BJ (cell line): ENCODE measurements at regions not wholly inside any gene's neighbourhood (a gene's known extent, or its start where the extent isn't known, plus 50 kb on each side); places are given as distances from the start of the nearest gene placed in this dataset.

ENCODE experiments used
- CTCF ChIA-PET: fragments of 350-600 bp; formaldehyde crosslinking; extraction: SDS; loops from one replicate; lab custom pipeline; 2021; ENCODE audit warnings: antibody characterized with exemption, inconsistent platforms; lab: Yijun Ruan, JAX
- POLR2A ChIA-PET: fragments of 300-600 bp; sonication (Branson Sonifier 250); formaldehyde crosslinking; extraction: SDS; loops from one replicate; lab custom pipeline; 2021; ENCODE audit warnings: antibody characterized with exemption; lab: Charles Lee
- DNase-seq: peaks from one replicate; pipeline ENCODE4 v3.0.0-alpha.2; 2011; ENCODE audit warnings: low read depth
- H3K27me3 ChIP-seq: 2 replicates; pipeline ENCODE4 v1.6.0; 2011; ENCODE audit warnings: low read length; ENCODE audit not compliant: control insufficient read depth, insufficient read depth
- H3K36me3 ChIP-seq: 2 replicates; pipeline ENCODE4 v1.5.1; 2011; ENCODE audit warnings: low read length; ENCODE audit not compliant: control insufficient read depth, insufficient read depth
- H3K4me3 ChIP-seq: 2 replicates; pipeline ENCODE4 v1.5.1; 2011; ENCODE audit warnings: low read depth, mild to moderate bottlenecking, control low read depth, low read length
- TF ChIP-seq, protein P1 (sequence below): IDR thresholded peaks from 2 replicates; pipeline ENCODE4 v1.5.1; 2011; ENCODE audit warnings: low read depth, mild to moderate bottlenecking, control low read depth, inconsistent platforms, low read length, moderate library complexity; ENCODE audit not compliant: insufficient read depth

DNA sequence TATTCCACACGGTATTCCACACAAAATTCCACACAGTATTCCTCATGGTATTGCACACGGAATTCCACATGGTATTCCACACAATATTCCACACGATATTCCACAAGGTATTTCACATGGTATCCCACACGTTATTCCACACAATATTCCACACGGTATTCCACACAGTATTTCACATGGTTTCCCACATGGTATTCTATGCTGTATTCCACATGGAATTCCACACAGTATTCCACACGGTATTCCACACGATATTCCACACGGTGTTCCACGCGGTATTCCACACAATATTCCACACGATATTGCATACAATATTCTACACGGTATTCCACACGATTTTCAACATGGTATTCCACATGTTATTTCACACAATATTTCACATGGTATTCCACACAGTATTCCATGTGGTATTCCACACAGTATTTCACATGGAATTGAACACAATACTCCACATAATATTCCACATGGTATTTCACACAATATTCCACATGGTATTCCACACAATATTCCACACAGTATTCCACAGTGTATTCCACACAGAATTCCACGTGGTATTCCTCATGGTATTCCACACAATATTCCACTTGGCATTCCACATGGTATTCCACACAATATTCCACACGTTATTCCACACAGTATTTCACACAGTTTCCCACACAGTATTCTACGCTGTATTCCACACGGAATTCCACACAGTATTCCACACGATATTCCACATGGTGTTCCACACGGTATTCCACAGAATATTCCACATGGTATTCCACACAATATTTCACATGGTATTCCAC, 136.0 kb upstream of the CHST15 start:
- Histone ChIP-seq H3K4me3 (no peak overlapping the region), H3K36me3 (no peaks in the 10 kb centered on the region), H3K27me3 (no peaks in the 10 kb centered on the region; the same call in 1 of the 2 replicates)
- no peak for DNase-seq
- ChIA-PET CTCF (no interaction called here), POLR2A (no interaction called here)
- TF ChIP-seq, protein P1, sequence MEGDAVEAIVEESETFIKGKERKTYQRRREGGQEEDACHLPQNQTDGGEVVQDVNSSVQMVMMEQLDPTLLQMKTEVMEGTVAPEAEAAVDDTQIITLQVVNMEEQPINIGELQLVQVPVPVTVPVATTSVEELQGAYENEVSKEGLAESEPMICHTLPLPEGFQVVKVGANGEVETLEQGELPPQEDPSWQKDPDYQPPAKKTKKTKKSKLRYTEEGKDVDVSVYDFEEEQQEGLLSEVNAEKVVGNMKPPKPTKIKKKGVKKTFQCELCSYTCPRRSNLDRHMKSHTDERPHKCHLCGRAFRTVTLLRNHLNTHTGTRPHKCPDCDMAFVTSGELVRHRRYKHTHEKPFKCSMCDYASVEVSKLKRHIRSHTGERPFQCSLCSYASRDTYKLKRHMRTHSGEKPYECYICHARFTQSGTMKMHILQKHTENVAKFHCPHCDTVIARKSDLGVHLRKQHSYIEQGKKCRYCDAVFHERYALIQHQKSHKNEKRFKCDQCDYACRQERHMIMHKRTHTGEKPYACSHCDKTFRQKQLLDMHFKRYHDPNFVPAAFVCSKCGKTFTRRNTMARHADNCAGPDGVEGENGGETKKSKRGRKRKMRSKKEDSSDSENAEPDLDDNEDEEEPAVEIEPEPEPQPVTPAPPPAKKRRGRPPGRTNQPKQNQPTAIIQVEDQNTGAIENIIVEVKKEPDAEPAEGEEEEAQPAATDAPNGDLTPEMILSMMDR = no peak

DNA sequence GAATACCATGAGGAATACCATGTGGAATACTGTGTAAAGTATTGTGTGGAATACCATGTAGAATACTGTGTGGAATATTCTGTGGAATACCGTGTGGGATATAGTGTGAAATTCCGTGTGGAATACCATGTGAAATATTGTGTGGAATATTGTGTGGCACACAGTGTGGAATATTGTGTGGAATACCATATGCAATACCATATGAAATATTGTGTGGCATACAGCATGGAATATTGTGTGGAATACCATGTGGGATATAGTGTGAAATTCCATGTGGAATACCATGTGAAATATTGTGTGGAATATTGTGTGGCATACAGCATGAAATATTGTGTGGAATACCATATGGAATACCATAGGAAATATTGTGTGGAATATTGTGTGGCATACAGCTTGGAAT, 135.1 kb upstream of the CHST15 start:
- ChIA-PET POLR2A (no interaction called here), CTCF (no interaction called here)
- no peaks in the 10 kb centered on the region for H3K27me3 ChIP-seq
- DNase-seq = no peak
- H3K36me3 ChIP-seq = no peaks in the 10 kb centered on the region
- H3K4me3 ChIP-seq = no peak overlapping the region
- TF ChIP-seq, protein P1 = no peak

DNA sequence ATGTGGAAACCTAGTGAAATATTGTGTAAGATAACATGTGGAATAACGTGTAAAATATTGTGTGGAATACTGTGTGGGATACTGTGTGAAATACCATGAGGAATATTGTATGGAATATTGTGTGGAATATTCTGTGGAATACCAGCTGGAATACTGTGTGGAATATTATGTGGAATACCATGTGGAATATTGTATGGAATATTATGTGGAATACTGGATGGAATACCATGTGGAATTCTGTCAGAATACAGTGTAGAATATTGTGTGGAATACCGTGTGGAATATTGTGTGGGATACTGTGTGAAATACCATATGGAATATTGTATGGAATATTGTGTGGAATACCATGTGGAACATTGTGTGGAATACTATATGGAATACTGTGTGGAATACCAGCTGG, 134.6 kb upstream of the CHST15 start:
- TF ChIP-seq, protein P1 = no peak
- no peak overlapping the region for H3K4me3 ChIP-seq
- no peaks in the 10 kb centered on the region for H3K27me3 ChIP-seq
- POLR2A ChIA-PET = no interaction called here
- no peak for DNase-seq
- CTCF ChIA-PET = no interaction called here
- no peaks in the 10 kb centered on the region for H3K36me3 ChIP-seq

DNA sequence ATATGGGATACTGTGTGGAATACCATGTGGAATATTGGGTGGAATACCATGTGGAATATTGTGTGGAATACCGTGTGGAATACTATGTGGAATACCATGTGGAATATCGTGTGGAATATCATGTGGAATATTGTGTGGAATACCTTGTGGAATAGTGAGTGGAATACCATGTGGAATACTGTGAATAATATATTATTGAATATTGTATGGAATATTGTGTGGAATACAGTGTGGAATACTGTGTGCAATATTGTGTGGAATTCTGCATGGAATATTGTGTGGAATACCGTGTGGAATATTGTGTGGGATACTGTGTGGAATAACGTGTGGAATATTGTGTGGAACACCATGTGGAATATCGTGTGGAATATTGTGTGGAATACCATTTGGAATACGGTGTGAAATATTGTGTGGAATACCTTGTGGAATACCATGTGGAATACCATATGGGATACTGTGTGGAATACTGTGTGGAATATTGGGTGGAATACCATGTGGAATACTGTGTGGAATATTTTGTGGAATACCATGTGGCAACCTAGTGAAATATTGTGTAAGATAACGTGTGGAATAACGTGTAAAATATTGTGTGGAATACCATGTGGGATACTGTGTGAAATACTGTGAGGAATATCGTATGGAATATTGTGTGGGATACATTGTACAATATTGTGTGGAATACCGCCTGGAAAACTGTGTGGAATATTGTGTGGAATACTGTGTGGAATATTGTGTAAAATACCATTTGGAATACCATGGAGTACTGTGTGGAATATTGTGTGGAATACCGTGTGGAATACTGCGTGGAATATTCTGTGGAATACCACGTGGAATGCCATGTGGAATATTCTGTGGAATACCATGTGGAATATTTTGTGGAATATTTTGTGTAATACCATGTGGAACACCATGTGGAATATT, 133.9 kb upstream of the CHST15 start:
- Histone ChIP-seq H3K4me3 (no peak overlapping the region), H3K27me3 (no peaks in the 10 kb centered on the region), H3K36me3 (no peaks in the 10 kb centered on the region)
- ChIA-PET POLR2A (no interaction called here), CTCF (no interaction called here)
- TF ChIP-seq, protein P1 = no peak
- no peak for DNase-seq
